Naive thymus-derived CD8-positive, alpha-beta T cell (primary cell): ENCODE measurements at regions not wholly inside any gene's neighbourhood (a gene's known extent, or its start where the extent isn't known, plus 50 kb on each side); places are given as distances from the start of the nearest gene placed in this dataset.

ENCODE experiments used
- ATAC-seq, 2 donors: fragments of 150-1000 bp; cut with Tn5 transposase in 1 of 2; sonication (Bioruptor Pico), chemical (Tn5 transposase) in 1 of 2; 1 replicate in 1 of 2; 2 replicates in 1 of 2; pipeline ENCODE4 v1.10.0; 2021; ENCODE audit warnings: mild to moderate bottlenecking in 2 of 2, moderate library complexity in 2 of 2
- POLR2A ChIA-PET: fragments of 350-600 bp; sonication (Branson Sonifier 250); formaldehyde crosslinking; loops from one replicate; lab custom pipeline; 2021; ENCODE audit warnings: antibody characterized with exemption; lab: Charles Lee
- DNase-seq, 10 donors: peaks; one replicate each; pipeline versions ENCODE4 v3.0.0 to v3.0.0-alpha.2; 2020 to 2022
- H3K27ac Mint-ChIP-seq, 10 donors: one replicate each; pipeline ENCODE4 v1.8.0; 2020 to 2022; ENCODE audit warnings: mild to moderate bottlenecking in 10 of 10, mixed read lengths in 10 of 10, moderate library complexity in 4 of 10, inconsistent platforms in 1 of 10
- H3K27me3 Mint-ChIP-seq, 5 donors: one replicate each; pipeline ENCODE4 v1.8.0; 2021 to 2022; ENCODE audit warnings: mixed read lengths in 5 of 5
- H3K36me3 Mint-ChIP-seq, 3 donors: one replicate each; pipeline ENCODE4 v1.8.0; 2020 to 2022; ENCODE audit warnings: mixed read lengths in 3 of 3, mild to moderate bottlenecking in 2 of 3, inconsistent platforms in 1 of 3
- H3K4me1 Mint-ChIP-seq, 4 donors: one replicate each; pipeline ENCODE4 v1.8.0; 2021 to 2022; ENCODE audit warnings: mixed read lengths in 4 of 4
- H3K4me3 Mint-ChIP-seq, 10 donors: one replicate each; pipeline ENCODE4 v1.8.0; 2020 to 2022; ENCODE audit warnings: mild to moderate bottlenecking in 10 of 10, mixed read lengths in 10 of 10, moderate library complexity in 6 of 10, inconsistent platforms in 1 of 10
- H3K9me3 Mint-ChIP-seq, 9 donors: one replicate each; pipeline ENCODE4 v1.8.0; 2020 to 2022; ENCODE audit warnings: mixed read lengths in 9 of 9, mild to moderate bottlenecking in 3 of 9, inconsistent platforms in 1 of 9, moderate library complexity in 1 of 9

- Mint-ChIP-seq H3K4me3 (no peak overlapping the region), H3K9me3 (peaks cover 0 to 7% (median 0%) of the 10 kb centered on the region in 9 donors), H3K27me3 (peaks cover 0 to 9% (median 0%) of the 10 kb centered on the region in 5 donors), H3K27ac (no peak overlapping the region), H3K4me1 (peaks cover 0 to 2% (median 0%) of the 10 kb centered on the region in 4 donors), H3K36me3 (no peaks in the 10 kb centered on the region)
- POLR2A ChIA-PET: no interaction called here
- ATAC-seq (no peak), DNase-seq (no peak)
Observed at GRCh38 chr2:142693171-142693950, 184.1 kb upstream of the KYNU start.

- peaks cover 0 to 9% (median 0%) of the 10 kb centered on the region in 5 donors for H3K27me3 Mint-ChIP-seq
- H3K4me1 Mint-ChIP-seq: no peaks in the 10 kb centered on the region
- ATAC-seq (no peak), DNase-seq (no peak)
- H3K4me3 Mint-ChIP-seq: no peak overlapping the region
- H3K36me3 Mint-ChIP-seq: no peaks in the 10 kb centered on the region
- H3K27ac Mint-ChIP-seq: no peak overlapping the region
- POLR2A ChIA-PET: no interaction called here
- no peaks in the 10 kb centered on the region for H3K9me3 Mint-ChIP-seq
Observed at GRCh38 chr2:142688856-142689605, 188.4 kb upstream of the KYNU start.

GRCh38 chr2:142687509-142687908 is 190.0 kb upstream of the KYNU start:
- ATAC-seq (no peak), DNase-seq (no peak)
- no peak overlapping the region for H3K4me3 Mint-ChIP-seq
- H3K27me3 Mint-ChIP-seq: no peaks in the 10 kb centered on the region
- H3K9me3 Mint-ChIP-seq: no peaks in the 10 kb centered on the region
- no peaks in the 10 kb centered on the region for H3K4me1 Mint-ChIP-seq
- no peak overlapping the region for H3K27ac Mint-ChIP-seq
- POLR2A ChIA-PET: no interaction called here
- H3K36me3 Mint-ChIP-seq: no peaks in the 10 kb centered on the region

- Mint-ChIP-seq H3K4me3 (no peak overlapping the region), H3K27ac (no peak overlapping the region), H3K27me3 (no peaks in the 10 kb centered on the region), H3K36me3 (no peaks in the 10 kb centered on the region), H3K4me1 (no peaks in the 10 kb centered on the region), H3K9me3 (no peaks in the 10 kb centered on the region)
- POLR2A ChIA-PET: no interaction called here
- DNase-seq (no peak), ATAC-seq (no peak)
Observed at GRCh38 chr2:142687075-142687474, 190.4 kb upstream of the KYNU start.

- Mint-ChIP-seq H3K4me1 (no peaks in the 10 kb centered on the region), H3K36me3 (no peaks in the 10 kb centered on the region), H3K9me3 (peaks cover 0 to 1% (median 0%) of the 10 kb centered on the region in 9 donors), H3K27me3 (no peaks in the 10 kb centered on the region), H3K27ac (no peak overlapping the region), H3K4me3 (no peak overlapping the region)
- no peak for ATAC-seq
- POLR2A ChIA-PET: no interaction called here
- DNase-seq: no peak
Observed at GRCh38 chr2:142684667-142685066, 192.8 kb upstream of the KYNU start.

GRCh38 chr2:142682528-142682927 is 194.9 kb upstream of the KYNU start:
- H3K9me3 Mint-ChIP-seq: peaks cover 0 to 4% (median 0%) of the 10 kb centered on the region in 9 donors
- H3K36me3 Mint-ChIP-seq: no peaks in the 10 kb centered on the region
- H3K4me1 Mint-ChIP-seq: no peaks in the 10 kb centered on the region
- POLR2A ChIA-PET: no interaction called here
- no peak for ATAC-seq
- H3K27me3 Mint-ChIP-seq: no peaks in the 10 kb centered on the region
- no peak for DNase-seq
- no peak overlapping the region for H3K4me3 Mint-ChIP-seq
- no peak overlapping the region for H3K27ac Mint-ChIP-seq

GRCh38 chr2:142681952-142682351 is 195.5 kb upstream of the KYNU start:
- DNase-seq (no peak), ATAC-seq (no peak)
- no peak overlapping the region for H3K4me3 Mint-ChIP-seq
- H3K9me3 Mint-ChIP-seq: peaks cover 0 to 4% (median 0%) of the 10 kb centered on the region in 9 donors
- no peaks in the 10 kb centered on the region for H3K4me1 Mint-ChIP-seq
- no peaks in the 10 kb centered on the region for H3K36me3 Mint-ChIP-seq
- H3K27ac Mint-ChIP-seq: no peak overlapping the region
- POLR2A ChIA-PET: no interaction called here
- no peaks in the 10 kb centered on the region for H3K27me3 Mint-ChIP-seq

GRCh38 chr2:142678164-142678563 is 199.3 kb upstream of the KYNU start:
- Mint-ChIP-seq H3K27ac (no peak overlapping the region), H3K9me3 (peaks cover 0 to 9% (median 0%) of the 10 kb centered on the region in 9 donors), H3K4me3 (no peak overlapping the region), H3K36me3 (no peaks in the 10 kb centered on the region), H3K4me1 (no peaks in the 10 kb centered on the region), H3K27me3 (no peaks in the 10 kb centered on the region)
- POLR2A ChIA-PET: no interaction called here
- no peak for DNase-seq
- no peak for ATAC-seq

GRCh38 chr2:142675398-142675797 is 202.1 kb upstream of the KYNU start:
- Mint-ChIP-seq H3K36me3 (no peaks in the 10 kb centered on the region), H3K4me1 (no peaks in the 10 kb centered on the region), H3K4me3 (no peak overlapping the region), H3K9me3 (peaks cover 0 to 11% (median 0%) of the 10 kb centered on the region in 9 donors), H3K27ac (no peak overlapping the region), H3K27me3 (no peaks in the 10 kb centered on the region)
- no peak for DNase-seq
- POLR2A ChIA-PET: no interaction called here
- ATAC-seq: no peak

GRCh38 chr2:142673836-142674235 is 203.6 kb upstream of the KYNU start:
- H3K27ac Mint-ChIP-seq: no peak overlapping the region
- no peak for DNase-seq
- H3K9me3 Mint-ChIP-seq: peaks cover 0 to 11% (median 0%) of the 10 kb centered on the region in 9 donors
- no peaks in the 10 kb centered on the region for H3K36me3 Mint-ChIP-seq
- ATAC-seq: no peak
- H3K27me3 Mint-ChIP-seq: no peaks in the 10 kb centered on the region
- no peak overlapping the region for H3K4me3 Mint-ChIP-seq
- POLR2A ChIA-PET: no interaction called here
- H3K4me1 Mint-ChIP-seq: no peaks in the 10 kb centered on the region

GRCh38 chr2:142672698-142673097 is 204.8 kb upstream of the KYNU start:
- no peak for DNase-seq
- ATAC-seq: no peak
- no peaks in the 10 kb centered on the region for H3K36me3 Mint-ChIP-seq
- no peak overlapping the region for H3K27ac Mint-ChIP-seq
- no peak overlapping the region for H3K4me3 Mint-ChIP-seq
- peaks cover 0 to 9% (median 0%) of the 10 kb centered on the region in 9 donors for H3K9me3 Mint-ChIP-seq
- no peaks in the 10 kb centered on the region for H3K4me1 Mint-ChIP-seq
- POLR2A ChIA-PET: no interaction called here
- no peaks in the 10 kb centered on the region for H3K27me3 Mint-ChIP-seq

GRCh38 chr2:142670362-142670761 is 207.1 kb upstream of the KYNU start:
- H3K4me3 Mint-ChIP-seq: no peak overlapping the region
- H3K4me1 Mint-ChIP-seq: no peaks in the 10 kb centered on the region
- no peaks in the 10 kb centered on the region for H3K27me3 Mint-ChIP-seq
- ATAC-seq: no peak
- no peak for DNase-seq
- no peak overlapping the region for H3K27ac Mint-ChIP-seq
- peaks cover 0 to 9% (median 0%) of the 10 kb centered on the region in 9 donors for H3K9me3 Mint-ChIP-seq
- POLR2A ChIA-PET: no interaction called here
- no peaks in the 10 kb centered on the region for H3K36me3 Mint-ChIP-seq

- Mint-ChIP-seq H3K4me3 (no peak overlapping the region), H3K27me3 (no peaks in the 10 kb centered on the region), H3K4me1 (no peaks in the 10 kb centered on the region), H3K36me3 (no peaks in the 10 kb centered on the region), H3K9me3 (peaks cover 0 to 4% (median 0%) of the 10 kb centered on the region in 9 donors), H3K27ac (no peak overlapping the region)
- POLR2A ChIA-PET: no interaction called here
- ATAC-seq: no peak
- no peak for DNase-seq
Observed at GRCh38 chr2:142668420-142668819, 209.0 kb upstream of the KYNU start.
